Endodermal cell (in vitro differentiated cells): ENCODE measurements at regions not wholly inside any gene's neighbourhood (a gene's known extent, or its start where the extent isn't known, plus 50 kb on each side); places are given as distances from the start of the nearest gene placed in this dataset.

ENCODE experiments used
- DNase-seq: peaks from one replicate; pipeline ENCODE4 v3.0.0-alpha.2; 2017
- H3K27ac ChIP-seq: 2 replicates; pipeline ENCODE4 v1.5.1; 2013; ENCODE audit warnings: mild to moderate bottlenecking, low read depth, low read length, moderate library complexity
- H3K27me3 ChIP-seq: 2 replicates; pipeline ENCODE4 v1.6.1; 2013; ENCODE audit warnings: mild to moderate bottlenecking, low read length, moderate library complexity; ENCODE audit not compliant: insufficient read depth, control insufficient read depth, poor library complexity, severe bottlenecking
- H3K36me3 ChIP-seq: 2 replicates; pipeline ENCODE4 v1.7.0; 2013; ENCODE audit warnings: mild to moderate bottlenecking, low read length, moderate library complexity; ENCODE audit not compliant: control insufficient read depth, insufficient read depth
- H3K4me1 ChIP-seq: one replicate; pipeline ENCODE4 v1.7.0; 2013; ENCODE audit warnings: low read length; ENCODE audit not compliant: control insufficient read depth, insufficient read depth
- H3K4me3 ChIP-seq: 2 replicates; pipeline ENCODE4 v1.5.1; 2013; ENCODE audit warnings: mild to moderate bottlenecking, low read length, moderate library complexity
- H3K9ac ChIP-seq: 2 replicates; pipeline ENCODE4 v1.6.1; 2013; ENCODE audit warnings: mild to moderate bottlenecking, low read length, moderate library complexity; ENCODE audit not compliant: poor library complexity, severe bottlenecking; ENCODE audit errors: extremely low read depth
- H3K9me3 ChIP-seq: 2 replicates; pipeline ENCODE4 v1.6.1; 2013; ENCODE audit warnings: mild to moderate bottlenecking, low read length, moderate library complexity; ENCODE audit not compliant: control insufficient read depth
- H3K27ac Mint-ChIP-seq: 2 replicates; pipeline ENCODE4 v1.8.0; 2020; ENCODE audit warnings: mixed read lengths
- H3K27me3 Mint-ChIP-seq: 2 replicates; pipeline ENCODE4 v1.8.0; 2021; ENCODE audit warnings: mild to moderate bottlenecking, mixed read lengths; ENCODE audit not compliant: insufficient read depth
- H3K36me3 Mint-ChIP-seq: 2 replicates; pipeline ENCODE4 v1.8.0; 2020; ENCODE audit warnings: low read depth, mixed read lengths
- H3K4me1 Mint-ChIP-seq: 2 replicates; pipeline ENCODE4 v1.8.0; 2020; ENCODE audit warnings: mixed read lengths
- H3K4me3 Mint-ChIP-seq: 2 replicates; pipeline ENCODE4 v1.8.0; 2020; ENCODE audit warnings: mild to moderate bottlenecking, moderate library complexity, mixed read lengths
- H3K9me3 Mint-ChIP-seq: 2 replicates; pipeline ENCODE4 v1.8.0; 2020; ENCODE audit warnings: mild to moderate bottlenecking, mixed read lengths
- CTCF ChIP-seq: fragments of 200-600 bp; sonication (generic); conservative IDR thresholded peaks from 2 replicates; pipeline ENCODE4 v1.5.0; 2021; ENCODE audit warnings: antibody characterized with exemption, mild to moderate bottlenecking
- WGBS, 2 experiments: methylation state at CpG; one replicate each; pipeline versions ENCODE4 v1.1.5 to v1.1.7; 2013; ENCODE audit warnings: missing lambda C conversion rate in 2 of 2, mixed read lengths in 1 of 2; ENCODE audit not compliant: insufficient coverage in 1 of 2, insufficient read length in 1 of 2; 5-methylcytosine and 5-hydroxymethylcytosine counted together

GRCh38 chr10:132487241-132488135 is 50.1 kb upstream of the INPP5A start:
- peaks cover 11% of the 10 kb centered on the region for H3K9me3 Mint-ChIP-seq
- H3K4me3 Mint-ChIP-seq: no peak overlapping the region
- peaks cover 3% of the 10 kb centered on the region for H3K27me3 Mint-ChIP-seq
- DNase-seq: no peak
- H3K27me3 ChIP-seq: no peaks in the 10 kb centered on the region
- H3K4me1 Mint-ChIP-seq: no peaks in the 10 kb centered on the region
- no peaks in the 10 kb centered on the region for H3K4me1 ChIP-seq
- H3K9me3 ChIP-seq: no peaks in the 10 kb centered on the region
- H3K4me3 ChIP-seq: no peak overlapping the region
- no peak overlapping the region for H3K9ac ChIP-seq
- WGBS, 2 experiments: 90 to 93% methylated on average over 33 to 41 of the region's 41 CpGs
- H3K36me3 Mint-ChIP-seq: no peaks in the 10 kb centered on the region
- H3K27ac Mint-ChIP-seq: no peak overlapping the region
- no peak for TF ChIP-seq CTCF
- no peaks in the 10 kb centered on the region for H3K36me3 ChIP-seq
- H3K27ac ChIP-seq: no peak overlapping the region
